ENCODE measurements at regions not wholly inside any gene's neighbourhood (a gene's known extent, or its start where the extent isn't known, plus 50 kb on each side); places are given as distances from the start of the nearest gene placed in this dataset.
"Not testable (repeated sequence)": the region's sequence is repeated elsewhere in the genome, so short reads cannot be mapped to it uniquely, and the experiment has no call there.

DNA sequence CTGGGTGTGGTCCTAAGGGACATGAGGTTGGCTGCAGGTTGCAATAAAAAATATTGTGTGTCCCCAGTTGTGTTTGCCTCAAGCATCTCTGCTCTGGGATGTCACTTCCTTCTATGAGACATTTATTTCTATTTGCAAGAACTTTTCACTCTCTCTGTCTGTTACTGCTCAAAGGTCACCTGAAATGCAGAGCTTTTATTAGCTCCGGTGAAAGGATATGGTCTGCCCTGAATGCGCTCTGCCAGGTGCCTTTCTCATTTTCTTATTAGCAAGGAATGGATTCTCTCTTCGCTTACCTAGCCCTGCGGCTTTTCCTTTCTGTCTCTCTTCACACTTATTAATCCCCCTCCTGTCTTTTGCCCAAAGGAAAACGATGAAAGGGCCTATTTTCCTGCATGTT is 526.1 kb downstream of the TMEM38B start:
- Histone ChIP-seq H4K20me1 (ENCODE audit: insufficient read depth, low read length, poor library complexity, severe bottlenecking) (no peaks in the 10 kb centered on the region), H3K4me1 (ENCODE audit: insufficient read depth, low read length, poor library complexity, severe bottlenecking) (peaks cover 12% of the 10 kb centered on the region), H2AFZ (ENCODE audit: low read length) (no peak overlapping the region), H3K9me2 (replicated peaks; ENCODE audit: low read depth, low read length) (no peaks in the 10 kb centered on the region), H3K36me3 (ENCODE audit: insufficient read depth, low read length) (no peaks in the 10 kb centered on the region), H3K9me3 (ENCODE audit: insufficient read depth, low read depth, low read length) (no peaks in the 10 kb centered on the region), H3F3A (ENCODE audit: low read depth) (no peaks in the 10 kb centered on the region), H3K4me2 (ENCODE audit: low read depth, low read length, poor library complexity, severe bottlenecking) (no peak overlapping the region), H3K4me3 (ENCODE audit: low read length, poor library complexity, severe bottlenecking) (no peak overlapping the region), H3K79me2 (ENCODE audit: insufficient read depth, low read length) (no peaks in the 10 kb centered on the region), H3K27me3 (ENCODE audit: insufficient read depth, low read length, poor library complexity, severe bottlenecking) (no peaks in the 10 kb centered on the region), H3K9ac (ENCODE audit: low read depth, low read length, poor library complexity, severe bottlenecking) (no peak overlapping the region)
- TF ChIP-seq, protein P1, sequence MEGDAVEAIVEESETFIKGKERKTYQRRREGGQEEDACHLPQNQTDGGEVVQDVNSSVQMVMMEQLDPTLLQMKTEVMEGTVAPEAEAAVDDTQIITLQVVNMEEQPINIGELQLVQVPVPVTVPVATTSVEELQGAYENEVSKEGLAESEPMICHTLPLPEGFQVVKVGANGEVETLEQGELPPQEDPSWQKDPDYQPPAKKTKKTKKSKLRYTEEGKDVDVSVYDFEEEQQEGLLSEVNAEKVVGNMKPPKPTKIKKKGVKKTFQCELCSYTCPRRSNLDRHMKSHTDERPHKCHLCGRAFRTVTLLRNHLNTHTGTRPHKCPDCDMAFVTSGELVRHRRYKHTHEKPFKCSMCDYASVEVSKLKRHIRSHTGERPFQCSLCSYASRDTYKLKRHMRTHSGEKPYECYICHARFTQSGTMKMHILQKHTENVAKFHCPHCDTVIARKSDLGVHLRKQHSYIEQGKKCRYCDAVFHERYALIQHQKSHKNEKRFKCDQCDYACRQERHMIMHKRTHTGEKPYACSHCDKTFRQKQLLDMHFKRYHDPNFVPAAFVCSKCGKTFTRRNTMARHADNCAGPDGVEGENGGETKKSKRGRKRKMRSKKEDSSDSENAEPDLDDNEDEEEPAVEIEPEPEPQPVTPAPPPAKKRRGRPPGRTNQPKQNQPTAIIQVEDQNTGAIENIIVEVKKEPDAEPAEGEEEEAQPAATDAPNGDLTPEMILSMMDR (conservative IDR thresholded peaks at IDR 0.05; ENCODE audit: low read length), result no peak
- no peak for TF ChIP-seq EZH2phosphoT487 (IDR thresholded peaks at IDR 0.05; ENCODE audit: borderline replicate concordance)

GRCh38 chr9:106228861-106229260 is 534.5 kb downstream of the TMEM38B start:
- Histone ChIP-seq H3K9me2 (replicated peaks; ENCODE audit: low read depth, low read length) (no peaks in the 10 kb centered on the region), H3K4me1 (ENCODE audit: insufficient read depth, low read length, poor library complexity, severe bottlenecking) (no peaks in the 10 kb centered on the region), H4K20me1 (ENCODE audit: insufficient read depth, low read length, poor library complexity, severe bottlenecking) (no peaks in the 10 kb centered on the region), H3K36me3 (ENCODE audit: insufficient read depth, low read length) (no peaks in the 10 kb centered on the region), H3K27me3 (ENCODE audit: insufficient read depth, low read length, poor library complexity, severe bottlenecking) (no peaks in the 10 kb centered on the region), H3K4me2 (ENCODE audit: low read depth, low read length, poor library complexity, severe bottlenecking) (no peak overlapping the region), H3K79me2 (ENCODE audit: insufficient read depth, low read length) (no peaks in the 10 kb centered on the region), H3K4me3 (ENCODE audit: low read length, poor library complexity, severe bottlenecking) (no peak overlapping the region), H3F3A (ENCODE audit: low read depth) (no peaks in the 10 kb centered on the region), H3K9me3 (ENCODE audit: insufficient read depth, low read depth, low read length) (no peaks in the 10 kb centered on the region), H2AFZ (ENCODE audit: low read length) (no peak overlapping the region), H3K9ac (ENCODE audit: low read depth, low read length, poor library complexity, severe bottlenecking) (no peak overlapping the region)
- no peak for TF ChIP-seq EZH2phosphoT487 (IDR thresholded peaks at IDR 0.05; ENCODE audit: borderline replicate concordance)
- TF ChIP-seq, protein P1 (conservative IDR thresholded peaks at IDR 0.05; ENCODE audit: low read length), result no peak

- no peaks in the 10 kb centered on the region for H3K27me3 ChIP-seq (ENCODE audit: insufficient read depth, low read length, poor library complexity, severe bottlenecking)
- no peaks in the 10 kb centered on the region for H3K9me2 ChIP-seq (replicated peaks; ENCODE audit: low read depth, low read length)
- H3K9ac ChIP-seq (ENCODE audit: low read depth, low read length, poor library complexity, severe bottlenecking), result no peak overlapping the region
- no peaks in the 10 kb centered on the region for H3K9me3 ChIP-seq (ENCODE audit: insufficient read depth, low read depth, low read length)
- no peak overlapping the region for H2AFZ ChIP-seq (ENCODE audit: low read length)
- H3K36me3 ChIP-seq (ENCODE audit: insufficient read depth, low read length), result no peaks in the 10 kb centered on the region
- H3K79me2 ChIP-seq (ENCODE audit: insufficient read depth, low read length), result no peaks in the 10 kb centered on the region
- H4K20me1 ChIP-seq (ENCODE audit: insufficient read depth, low read length, poor library complexity, severe bottlenecking), result no peaks in the 10 kb centered on the region
- H3K4me1 ChIP-seq (ENCODE audit: insufficient read depth, low read length, poor library complexity, severe bottlenecking), result no peaks in the 10 kb centered on the region
- H3K4me3 ChIP-seq (ENCODE audit: low read length, poor library complexity, severe bottlenecking), result no peak overlapping the region
- no peak for TF ChIP-seq EZH2phosphoT487 (IDR thresholded peaks at IDR 0.05; ENCODE audit: borderline replicate concordance)
- TF ChIP-seq, protein P1 (conservative IDR thresholded peaks at IDR 0.05; ENCODE audit: low read length), result no peak
- H3K4me2 ChIP-seq (ENCODE audit: low read depth, low read length, poor library complexity, severe bottlenecking), result no peak overlapping the region
- H3F3A ChIP-seq (ENCODE audit: low read depth), result no peaks in the 10 kb centered on the region
Observed at GRCh38 chr9:106233116-106233515, 538.8 kb downstream of the TMEM38B start.

- not testable (repeated sequence) for H3K9me2 ChIP-seq (replicated peaks; ENCODE audit: low read depth, low read length); H3K4me3 ChIP-seq (ENCODE audit: low read length, poor library complexity, severe bottlenecking); H3F3A ChIP-seq (ENCODE audit: low read depth); H3K4me1 ChIP-seq (ENCODE audit: insufficient read depth, low read length, poor library complexity, severe bottlenecking); H3K36me3 ChIP-seq (ENCODE audit: insufficient read depth, low read length); H2AFZ ChIP-seq (ENCODE audit: low read length); H4K20me1 ChIP-seq (ENCODE audit: insufficient read depth, low read length, poor library complexity, severe bottlenecking); H3K9ac ChIP-seq (ENCODE audit: low read depth, low read length, poor library complexity, severe bottlenecking); H3K9me3 ChIP-seq (ENCODE audit: insufficient read depth, low read depth, low read length); H3K79me2 ChIP-seq (ENCODE audit: insufficient read depth, low read length); H3K27me3 ChIP-seq (ENCODE audit: insufficient read depth, low read length, poor library complexity, severe bottlenecking); H3K4me2 ChIP-seq (ENCODE audit: low read depth, low read length, poor library complexity, severe bottlenecking)
Observed at GRCh38 chr9:106260908-106261307, 566.6 kb downstream of the TMEM38B start.

Data from Loucy (cell line).